ENCODE measurements at regions not wholly inside any gene's neighbourhood (a gene's known extent, or its start where the extent isn't known, plus 50 kb on each side); places are given as distances from the start of the nearest gene placed in this dataset.

GRCh38 chr16:55403464-55403863 is 75.5 kb upstream of the MMP2 start:
- no peak for TF ChIP-seq CTCF (IDR thresholded peaks at IDR 0.05)
- TF ChIP-seq EZH2 (IDR thresholded peaks at IDR 0.05) = no peak

Data from neural progenitor cell (in vitro differentiated cells).